Activated CD4-positive, alpha-beta T cell treated with anti-CD3 and anti-CD28 coated beads for 48 hours (primary cell): ENCODE measurements at regions not wholly inside any gene's neighbourhood (a gene's known extent, or its start where the extent isn't known, plus 50 kb on each side); places are given as distances from the start of the nearest gene placed in this dataset.

Experiments used
- DNase-seq: peaks from one replicate; pipeline ENCODE4 v3.0.0-alpha.2; 2020

- no peak for DNase-seq
Measured at GRCh38 chr11:79570104-79570503, 129.3 kb upstream of the TENM4 start.

GRCh38 chr11:79564288-79564925 lies 123.6 kb upstream of the TENM4 start:
- no peak for DNase-seq

GRCh38 chr11:79561496-79561895 lies 120.7 kb upstream of the TENM4 start:
- no peak for DNase-seq

- no peak for DNase-seq
Measured at GRCh38 chr11:79550809-79551208, 110.0 kb upstream of the TENM4 start.

GRCh38 chr11:79547256-79547655 lies 106.4 kb upstream of the TENM4 start:
- DNase-seq = no peak

GRCh38 chr11:79546351-79546750 lies 105.5 kb upstream of the TENM4 start:
- no peak for DNase-seq

- DNase-seq = no peak
Measured at GRCh38 chr11:79544361-79544760, 103.5 kb upstream of the TENM4 start.

GRCh38 chr11:79543101-79543500 lies 102.3 kb upstream of the TENM4 start:
- no peak for DNase-seq

- no peak for DNase-seq
Measured at GRCh38 chr11:79541466-79541865, 100.6 kb upstream of the TENM4 start.

GRCh38 chr11:79538775-79539174 lies 97.9 kb upstream of the TENM4 start:
- no peak for DNase-seq

- no peak for DNase-seq
Measured at GRCh38 chr11:79536155-79536917, 95.5 kb upstream of the TENM4 start.

GRCh38 chr11:79535606-79536005 lies 94.8 kb upstream of the TENM4 start:
- DNase-seq = no peak

- no peak for DNase-seq
Measured at GRCh38 chr11:79525257-79525656, 84.4 kb upstream of the TENM4 start.

GRCh38 chr11:79522626-79523025 lies 81.8 kb upstream of the TENM4 start:
- no peak for DNase-seq

- no peak for DNase-seq
Measured at GRCh38 chr11:79520086-79520485, 79.3 kb upstream of the TENM4 start.

GRCh38 chr11:79515781-79516180 lies 75.0 kb upstream of the TENM4 start:
- no peak for DNase-seq

GRCh38 chr11:79514695-79515094 lies 73.9 kb upstream of the TENM4 start:
- no peak for DNase-seq

- DNase-seq = no peak
Measured at GRCh38 chr11:79514290-79514689, 73.5 kb upstream of the TENM4 start.

GRCh38 chr11:79512706-79513469 lies 72.1 kb upstream of the TENM4 start:
- no peak for DNase-seq

GRCh38 chr11:79510960-79511359 lies 70.1 kb upstream of the TENM4 start:
- no peak for DNase-seq

- DNase-seq = no peak
Measured at GRCh38 chr11:79508461-79508860, 67.6 kb upstream of the TENM4 start.

GRCh38 chr11:79507706-79508105 lies 66.9 kb upstream of the TENM4 start:
- no peak for DNase-seq

GRCh38 chr11:79506734-79507344 lies 66.0 kb upstream of the TENM4 start:
- no peak for DNase-seq

- DNase-seq = no peak
Measured at GRCh38 chr11:79506124-79506523, 65.3 kb upstream of the TENM4 start.
